DND-41 (cell line): ENCODE measurements at regions not wholly inside any gene's neighbourhood (a gene's known extent, or its start where the extent isn't known, plus 50 kb on each side); places are given as distances from the start of the nearest gene placed in this dataset.

Source experiments
- ATAC-seq: fragments of 200-7000 bp; cut with Tn5 transposase; 3 replicates; pipeline ENCODE4 v1.9.1; 2021; ENCODE audit warnings: low read depth; ENCODE audit not compliant: insufficient read depth
- DNase-seq: peaks from one replicate; pipeline ENCODE4 v3.0.0-alpha.2; 2020
- H2AFZ ChIP-seq: 2 replicates; pipeline ENCODE4 v1.6.0; 2012; ENCODE audit warnings: low read depth, low read length
- H3K27ac ChIP-seq: 2 replicates; pipeline ENCODE4 v1.5.1; 2012; ENCODE audit warnings: low read length, inconsistent platforms
- H3K27me3 ChIP-seq: fragments of 200-600 bp; sonication (generic); 2 replicates; pipeline ENCODE4 v1.6.0; 2012; ENCODE audit warnings: low read length, mild to moderate bottlenecking, inconsistent platforms; ENCODE audit not compliant: insufficient read depth, poor library complexity
- H3K36me3 ChIP-seq: 2 replicates; pipeline ENCODE4 v1.5.1; 2012; ENCODE audit warnings: low read length, inconsistent platforms; ENCODE audit not compliant: insufficient read depth
- H3K4me1 ChIP-seq: 2 replicates; pipeline ENCODE4 v1.5.1; 2012; ENCODE audit warnings: mild to moderate bottlenecking, low read length; ENCODE audit not compliant: insufficient read depth
- H3K4me2 ChIP-seq: 2 replicates; pipeline ENCODE4 v1.6.0; 2012; ENCODE audit warnings: mild to moderate bottlenecking, moderate library complexity, low read length, inconsistent platforms; ENCODE audit not compliant: insufficient read depth
- H3K4me3 ChIP-seq, 2 experiments: fragments of 200-600 bp in 1 of 2; shearing (Covaris generic) in 1 of 2; 2 replicates each; pipeline ENCODE4 v1.5.1; 2012 to 2016; ENCODE audit warnings: inconsistent platforms in 2 of 2, low read length in 2 of 2, mild to moderate bottlenecking in 2 of 2, low read depth in 1 of 2, moderate library complexity in 1 of 2
- H3K79me2 ChIP-seq: 2 replicates; pipeline ENCODE4 v1.6.0; 2012; ENCODE audit warnings: low read length, inconsistent platforms; ENCODE audit not compliant: insufficient read depth
- H3K9ac ChIP-seq: 2 replicates; pipeline ENCODE4 v1.6.0; 2012; ENCODE audit warnings: low read depth, mild to moderate bottlenecking, inconsistent platforms, low read length, moderate library complexity
- H3K9me3 ChIP-seq: 2 replicates; pipeline ENCODE4 v1.5.1; 2012; ENCODE audit warnings: low read length, moderate library complexity, mild to moderate bottlenecking, inconsistent platforms; ENCODE audit not compliant: insufficient read depth, severe bottlenecking
- H4K20me1 ChIP-seq: 2 replicates; pipeline ENCODE4 v1.6.0; 2012; ENCODE audit warnings: low read length; ENCODE audit not compliant: insufficient read depth
- EZH2 ChIP-seq: IDR thresholded peaks from 3 replicates; pipeline ENCODE4 v1.6.1; 2012; ENCODE audit warnings: borderline replicate concordance, low read depth, mild to moderate bottlenecking, moderate library complexity, low read length, inconsistent platforms; ENCODE audit not compliant: severe bottlenecking
- TF ChIP-seq, protein P1 (sequence below): IDR thresholded peaks from 2 replicates; pipeline ENCODE4 v1.5.1; 2012; ENCODE audit warnings: borderline replicate concordance, low read length, moderate library complexity, mild to moderate bottlenecking; ENCODE audit not compliant: poor library complexity, severe bottlenecking; ENCODE audit errors: extremely low read depth

DNA sequence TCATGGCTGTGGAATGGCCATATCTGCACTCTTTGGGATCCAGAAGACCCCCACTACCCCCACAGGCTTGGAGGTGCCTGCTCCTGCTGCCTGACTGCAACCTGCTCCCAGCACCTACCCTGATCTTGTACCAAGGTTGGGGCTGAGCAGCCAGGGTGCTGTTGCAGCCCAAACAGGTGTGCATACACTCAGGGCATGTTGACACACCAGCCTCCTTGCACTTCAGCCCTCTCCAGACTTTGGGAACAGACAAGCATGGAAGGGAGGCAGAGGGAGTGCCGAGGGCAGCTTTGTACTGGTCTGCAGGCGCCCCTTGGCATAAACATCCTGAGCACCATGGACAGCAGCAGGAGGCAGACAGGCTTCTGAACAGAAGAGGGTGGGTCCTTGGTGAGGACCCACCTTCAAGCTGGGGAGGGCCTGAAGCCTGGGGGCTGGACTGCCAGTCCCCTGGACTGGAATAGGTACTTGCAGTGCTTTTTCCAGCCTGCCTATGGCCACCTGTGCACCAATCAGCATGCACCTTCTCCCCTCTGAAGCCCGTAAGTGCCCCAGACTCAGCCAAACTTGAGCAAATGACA lies 1675.8 kb downstream of the HACE1 start:
- no peaks in the 10 kb centered on the region for H4K20me1 ChIP-seq
- H3K36me3 ChIP-seq: no peaks in the 10 kb centered on the region
- H3K9ac ChIP-seq: no peak overlapping the region
- H2AFZ ChIP-seq: no peak overlapping the region
- H3K27ac ChIP-seq: no peak overlapping the region
- H3K4me2 ChIP-seq: no peak overlapping the region
- H3K9me3 ChIP-seq: peaks cover 5% of the 10 kb centered on the region
- no peak for DNase-seq
- H3K4me3 ChIP-seq: no peak overlapping the region
- H3K4me1 ChIP-seq: no peaks in the 10 kb centered on the region
- H3K79me2 ChIP-seq: no peaks in the 10 kb centered on the region
- TF ChIP-seq, protein P1, sequence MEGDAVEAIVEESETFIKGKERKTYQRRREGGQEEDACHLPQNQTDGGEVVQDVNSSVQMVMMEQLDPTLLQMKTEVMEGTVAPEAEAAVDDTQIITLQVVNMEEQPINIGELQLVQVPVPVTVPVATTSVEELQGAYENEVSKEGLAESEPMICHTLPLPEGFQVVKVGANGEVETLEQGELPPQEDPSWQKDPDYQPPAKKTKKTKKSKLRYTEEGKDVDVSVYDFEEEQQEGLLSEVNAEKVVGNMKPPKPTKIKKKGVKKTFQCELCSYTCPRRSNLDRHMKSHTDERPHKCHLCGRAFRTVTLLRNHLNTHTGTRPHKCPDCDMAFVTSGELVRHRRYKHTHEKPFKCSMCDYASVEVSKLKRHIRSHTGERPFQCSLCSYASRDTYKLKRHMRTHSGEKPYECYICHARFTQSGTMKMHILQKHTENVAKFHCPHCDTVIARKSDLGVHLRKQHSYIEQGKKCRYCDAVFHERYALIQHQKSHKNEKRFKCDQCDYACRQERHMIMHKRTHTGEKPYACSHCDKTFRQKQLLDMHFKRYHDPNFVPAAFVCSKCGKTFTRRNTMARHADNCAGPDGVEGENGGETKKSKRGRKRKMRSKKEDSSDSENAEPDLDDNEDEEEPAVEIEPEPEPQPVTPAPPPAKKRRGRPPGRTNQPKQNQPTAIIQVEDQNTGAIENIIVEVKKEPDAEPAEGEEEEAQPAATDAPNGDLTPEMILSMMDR: no peak
- no peak for TF ChIP-seq EZH2
- ATAC-seq: no peak; the same call in 2 of the 3 replicates
- H3K27me3 ChIP-seq: no peaks in the 10 kb centered on the region

DNA sequence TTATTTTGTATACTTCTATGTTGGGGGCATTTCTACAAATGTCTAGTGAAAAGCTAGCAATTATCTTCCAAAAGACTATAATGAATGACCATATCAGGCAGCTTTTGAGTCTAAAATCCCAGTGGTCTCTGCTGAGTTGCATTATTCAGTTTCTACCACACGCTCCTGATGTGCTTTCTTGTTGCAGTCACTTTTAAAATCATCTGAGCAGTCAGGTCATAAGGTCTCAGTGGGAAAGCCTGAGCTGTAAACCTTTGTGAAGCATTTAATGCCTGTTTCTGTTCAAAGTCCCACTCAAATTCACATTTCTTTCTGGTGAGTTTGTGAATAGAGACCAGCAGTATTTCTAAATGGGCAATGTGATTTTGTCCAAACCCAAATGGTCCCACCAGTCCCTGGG lies 1681.5 kb downstream of the HACE1 start:
- no peaks in the 10 kb centered on the region for H3K79me2 ChIP-seq
- ATAC-seq (no peak), DNase-seq (no peak)
- no peaks in the 10 kb centered on the region for H4K20me1 ChIP-seq
- TF ChIP-seq, protein P1: no peak
- TF ChIP-seq EZH2: no peak
- no peaks in the 10 kb centered on the region for H3K27me3 ChIP-seq
- no peaks in the 10 kb centered on the region for H3K9me3 ChIP-seq
- H3K27ac ChIP-seq: no peak overlapping the region
- H2AFZ ChIP-seq: no peak overlapping the region
- H3K4me1 ChIP-seq: no peaks in the 10 kb centered on the region
- H3K4me2 ChIP-seq: no peak overlapping the region
- no peaks in the 10 kb centered on the region for H3K36me3 ChIP-seq
- H3K9ac ChIP-seq: no peak overlapping the region
- no peak overlapping the region for H3K4me3 ChIP-seq

DNA sequence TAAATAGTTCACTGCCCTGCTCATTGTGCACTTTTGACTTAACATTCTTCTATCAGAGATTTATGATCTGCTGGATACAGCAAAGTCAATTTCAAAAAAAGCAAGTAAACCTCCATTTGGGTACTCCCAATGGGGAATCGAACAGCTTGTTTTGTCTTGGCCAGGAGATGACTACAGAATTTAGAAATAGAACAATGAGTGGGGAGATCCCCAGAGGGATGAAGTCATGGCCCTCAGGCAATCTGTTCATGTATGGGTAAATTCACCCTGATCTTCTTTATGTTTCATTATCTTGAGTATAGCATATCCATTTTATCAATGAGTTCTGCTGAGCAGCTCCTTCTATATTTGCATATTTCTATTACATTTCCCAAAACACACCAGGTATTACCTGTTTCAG lies 1681.9 kb downstream of the HACE1 start:
- Histone ChIP-seq H3K9ac (no peak overlapping the region), H4K20me1 (no peaks in the 10 kb centered on the region), H3K27me3 (no peaks in the 10 kb centered on the region), H3K4me2 (no peak overlapping the region), H3K27ac (no peak overlapping the region), H3K79me2 (no peaks in the 10 kb centered on the region), H3K4me1 (no peaks in the 10 kb centered on the region), H3K4me3 (no peak overlapping the region), H3K9me3 (no peaks in the 10 kb centered on the region), H3K36me3 (no peaks in the 10 kb centered on the region), H2AFZ (no peak overlapping the region)
- ATAC-seq (no peak), DNase-seq (no peak)
- no peak for TF ChIP-seq EZH2
- TF ChIP-seq, protein P1: no peak

DNA sequence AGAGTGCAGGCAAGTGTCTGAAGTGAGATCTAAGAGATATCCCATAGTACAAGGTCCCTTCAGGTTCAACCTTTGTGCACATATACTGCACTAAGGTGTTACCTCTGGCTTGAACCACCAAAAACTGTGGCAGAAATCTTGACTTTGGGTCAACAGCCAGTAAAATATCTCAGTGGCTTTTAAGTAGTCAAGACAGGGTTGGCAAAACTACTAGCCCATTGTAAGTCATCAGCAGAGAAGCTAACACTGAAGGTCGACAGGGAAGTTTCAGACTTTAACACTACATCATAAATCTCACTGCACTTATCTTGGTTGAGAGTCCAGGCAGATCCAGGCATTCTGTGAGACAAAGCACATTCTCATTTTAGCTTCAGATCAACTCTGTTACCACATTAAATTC lies 1684.7 kb downstream of the HACE1 start:
- H2AFZ ChIP-seq: no peak overlapping the region
- ATAC-seq (no peak), DNase-seq (no peak)
- no peaks in the 10 kb centered on the region for H3K4me1 ChIP-seq
- H3K36me3 ChIP-seq: no peaks in the 10 kb centered on the region
- H4K20me1 ChIP-seq: no peaks in the 10 kb centered on the region
- no peak overlapping the region for H3K9ac ChIP-seq
- H3K79me2 ChIP-seq: no peaks in the 10 kb centered on the region
- H3K27me3 ChIP-seq: no peaks in the 10 kb centered on the region
- no peaks in the 10 kb centered on the region for H3K9me3 ChIP-seq
- TF ChIP-seq, protein P1: no peak
- no peak for TF ChIP-seq EZH2
- H3K4me3 ChIP-seq: no peak overlapping the region
- no peak overlapping the region for H3K27ac ChIP-seq
- no peak overlapping the region for H3K4me2 ChIP-seq
